Ishikawa (cell line): ENCODE measurements at regions not wholly inside any gene's neighbourhood (a gene's known extent, or its start where the extent isn't known, plus 50 kb on each side); places are given as distances from the start of the nearest gene placed in this dataset.

ENCODE experiments used
- CEBPB ChIP-seq: IDR thresholded peaks from 2 replicates; pipeline ENCODE4 v1.6.1; 2012
- CREB1 ChIP-seq: IDR thresholded peaks from 2 replicates; pipeline ENCODE4 v1.6.1; 2012; ENCODE audit warnings: low read depth
- EGR1 ChIP-seq: IDR thresholded peaks from 2 replicates; pipeline ENCODE4 v1.6.1; 2012
- EP300 ChIP-seq: IDR thresholded peaks from 2 replicates; pipeline ENCODE4 v1.6.1; 2012; ENCODE audit warnings: borderline replicate concordance
- FOXM1 ChIP-seq: IDR thresholded peaks from 2 replicates; pipeline ENCODE4 v1.6.1; 2012; ENCODE audit warnings: low read depth, borderline replicate concordance
- MAX ChIP-seq: IDR thresholded peaks from 2 replicates; pipeline ENCODE4 v1.6.1; 2012
- NFIC ChIP-seq: IDR thresholded peaks from 2 replicates; pipeline ENCODE4 v1.6.1; 2012
- RAD21 ChIP-seq: IDR thresholded peaks from 2 replicates; pipeline ENCODE4 v1.6.1; 2012; ENCODE audit warnings: low read depth
- REST ChIP-seq: IDR thresholded peaks from 2 replicates; pipeline ENCODE4 v1.6.1; 2012; ENCODE audit warnings: low read depth, mild to moderate bottlenecking
- TAF1 ChIP-seq: IDR thresholded peaks from 2 replicates; pipeline ENCODE4 v1.6.1; 2012; ENCODE audit warnings: low read depth, mild to moderate bottlenecking
- TCF12 ChIP-seq: IDR thresholded peaks from 2 replicates; pipeline ENCODE4 v1.6.1; 2012; ENCODE audit warnings: low read depth
- TEAD4 ChIP-seq: IDR thresholded peaks from 2 replicates; pipeline ENCODE4 v1.6.1; 2012
- USF1 ChIP-seq: IDR thresholded peaks from 2 replicates; pipeline ENCODE4 v1.6.1; 2012
- YY1 ChIP-seq: IDR thresholded peaks from 2 replicates; pipeline ENCODE4 v1.6.1; 2012; ENCODE audit warnings: low read depth
- ZBTB7A ChIP-seq: IDR thresholded peaks from 2 replicates; pipeline ENCODE4 v1.6.1; 2012; ENCODE audit warnings: low read depth

- TF ChIP-seq EGR1 (no peak), EP300 (no peak), YY1 (no peak), CREB1 (no peak), CEBPB (no peak), NFIC (no peak), REST (no peak), MAX (no peak), FOXM1 (no peak), ZBTB7A (no peak), TAF1 (no peak), TEAD4 (no peak), TCF12 (no peak), RAD21 (no peak), USF1 (no peak)
Observed at GRCh38 chr19:30881281-30881680, 468.0 kb downstream of the TSHZ3 start.

- TF ChIP-seq TCF12 (no peak), REST (no peak), MAX (no peak), EGR1 (no peak)
Observed at GRCh38 chr19:30880551-30880950, 468.7 kb downstream of the TSHZ3 start.

GRCh38 chr19:30880151-30880550 is 469.1 kb downstream of the TSHZ3 start:
- TF ChIP-seq EP300 (no peak), EGR1 (no peak), NFIC (no peak), FOXM1 (no peak), REST (no peak), CREB1 (no peak), YY1 (no peak), USF1 (no peak), TCF12 (no peak), ZBTB7A (no peak), TAF1 (no peak), MAX (no peak), RAD21 (no peak), TEAD4 (no peak), CEBPB (no peak)

- no peak for TF ChIP-seq CEBPB
- no peak for TF ChIP-seq TCF12
- no peak for TF ChIP-seq TAF1
Observed at GRCh38 chr19:30879736-30880135, 469.5 kb downstream of the TSHZ3 start.

- no peak for TF ChIP-seq RAD21
- no peak for TF ChIP-seq EP300
- no peak for TF ChIP-seq TCF12
- TF ChIP-seq YY1: no peak
- TF ChIP-seq TAF1: no peak
- no peak for TF ChIP-seq ZBTB7A
- TF ChIP-seq REST: no peak
- no peak for TF ChIP-seq CEBPB
- TF ChIP-seq FOXM1: no peak
- no peak for TF ChIP-seq MAX
- no peak for TF ChIP-seq NFIC
Observed at GRCh38 chr19:30879225-30879624, 470.0 kb downstream of the TSHZ3 start.
